Daoy (cell line): ENCODE measurements at regions not wholly inside any gene's neighbourhood (a gene's known extent, or its start where the extent isn't known, plus 50 kb on each side); places are given as distances from the start of the nearest gene placed in this dataset.
"Not testable (repeated sequence)": the region's sequence is repeated elsewhere in the genome, so short reads cannot be mapped to it uniquely, and the experiment has no call there.

ENCODE experiments used
- DNase-seq: peaks from one replicate; pipeline ENCODE4 v3.0.0-alpha.2; 2015; ENCODE audit warnings: low read depth

DNA sequence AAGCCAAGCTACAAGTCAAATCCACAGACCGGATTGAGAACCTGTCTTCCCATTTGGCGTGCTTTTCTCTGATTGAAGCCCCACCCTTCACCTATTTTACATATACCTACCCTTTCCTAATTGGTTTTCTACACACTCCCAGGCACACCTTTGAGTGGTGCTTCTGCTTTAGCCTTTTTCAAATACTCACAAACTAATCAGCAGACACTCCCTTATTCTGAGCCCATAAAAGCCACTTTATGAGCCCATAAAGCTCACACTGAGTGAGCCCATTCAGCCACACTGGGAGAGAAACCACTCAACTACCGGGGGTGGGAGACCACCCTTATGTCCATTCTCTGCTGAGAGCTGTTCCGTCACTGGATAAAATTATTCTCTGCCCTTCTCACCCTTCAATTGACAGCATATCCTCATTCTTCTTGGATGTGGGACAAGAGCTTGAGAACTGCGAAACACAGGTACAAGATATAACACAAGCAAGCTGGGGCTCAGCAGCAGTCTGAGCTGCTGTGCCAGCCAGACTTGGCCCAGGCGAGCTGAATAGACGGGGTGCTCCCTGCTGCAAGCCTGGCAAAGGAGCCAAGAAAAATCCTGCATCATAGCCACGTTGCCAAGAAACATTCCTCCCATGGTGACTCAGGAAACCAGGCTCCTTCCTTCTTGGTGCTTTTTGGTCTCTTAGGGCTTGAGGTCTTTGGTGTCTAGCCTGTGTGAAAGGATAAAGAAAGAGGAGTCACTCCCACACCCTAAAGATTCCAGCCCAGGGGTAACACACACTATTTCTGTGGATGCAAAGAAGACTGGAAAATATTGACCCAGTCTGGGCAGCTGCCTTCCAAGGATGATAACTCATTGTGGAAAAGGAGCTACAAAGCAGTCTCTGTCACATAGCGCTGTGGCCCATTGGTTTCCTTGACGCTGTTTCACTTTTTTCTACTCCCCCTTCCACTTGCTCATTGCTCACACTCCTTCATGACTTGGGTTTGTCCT, 609.7 kb downstream of the MCTP2 start:
- peak; percentile 68 for DNase-seq

DNA sequence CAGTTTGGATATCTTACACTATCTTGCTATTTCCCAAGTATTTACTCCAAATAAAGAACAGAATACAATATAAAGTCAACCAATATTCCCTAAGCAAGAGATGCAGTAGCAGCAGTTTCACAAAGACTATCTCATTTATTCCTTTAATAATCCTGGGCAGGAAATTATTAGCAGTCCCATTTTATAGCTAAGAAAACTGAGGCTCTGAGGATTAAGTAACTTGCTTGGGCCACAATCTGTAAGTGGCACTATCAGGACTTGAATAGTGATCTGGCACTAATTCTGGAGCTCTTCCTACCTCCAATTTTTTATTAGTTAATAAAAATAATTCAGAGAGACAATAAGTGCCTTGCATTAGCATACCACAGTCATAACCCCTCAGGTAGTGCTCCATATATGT, 611.7 kb downstream of the MCTP2 start:
- DNase-seq = no peak

- no peak for DNase-seq
Measured at GRCh38 chr15:94844198-94844537, 612.8 kb downstream of the MCTP2 start.

DNA sequence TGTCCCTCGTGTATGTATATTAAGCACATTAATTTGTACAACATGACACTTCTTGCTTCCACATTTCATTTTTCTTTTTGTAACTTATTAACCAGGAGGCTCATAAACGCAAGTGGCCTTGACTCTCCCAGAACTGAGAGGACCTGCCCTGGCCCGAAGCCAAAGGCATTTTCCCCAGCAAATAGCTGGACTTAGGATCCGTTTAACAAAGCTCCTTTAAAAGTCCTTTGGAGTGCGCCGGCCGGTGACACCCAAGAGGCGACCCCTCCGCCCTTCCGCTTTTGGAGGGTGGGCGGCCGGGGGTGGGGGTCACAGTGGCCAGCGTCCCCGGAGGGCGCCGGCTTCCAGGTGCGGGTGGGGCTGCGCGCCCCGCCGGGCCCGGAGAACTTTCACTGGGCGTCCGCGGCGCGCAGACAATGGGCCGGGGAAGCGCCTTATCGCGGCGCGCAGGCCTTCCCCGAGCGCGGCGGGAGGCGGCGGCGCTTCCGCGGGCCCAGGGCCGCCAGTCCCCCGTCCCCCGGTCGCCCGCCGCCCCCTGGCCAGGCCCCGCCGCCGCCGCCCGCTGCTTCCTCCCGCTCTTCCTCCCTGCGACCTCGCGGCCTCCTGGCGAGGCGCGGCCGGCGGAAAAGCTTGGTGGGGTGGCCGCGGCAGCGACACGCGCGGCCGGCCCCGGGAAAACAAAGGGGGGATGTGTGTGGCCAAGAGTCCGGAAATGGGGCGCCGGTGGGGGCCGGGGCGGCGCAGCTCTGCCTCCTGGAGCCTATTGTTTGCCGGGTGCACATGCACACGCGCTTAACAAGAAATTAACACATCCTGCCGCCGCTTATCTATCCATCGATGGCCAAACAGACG, 613.4 kb downstream of the MCTP2 start:
- peak; percentile 68 for DNase-seq

DNA sequence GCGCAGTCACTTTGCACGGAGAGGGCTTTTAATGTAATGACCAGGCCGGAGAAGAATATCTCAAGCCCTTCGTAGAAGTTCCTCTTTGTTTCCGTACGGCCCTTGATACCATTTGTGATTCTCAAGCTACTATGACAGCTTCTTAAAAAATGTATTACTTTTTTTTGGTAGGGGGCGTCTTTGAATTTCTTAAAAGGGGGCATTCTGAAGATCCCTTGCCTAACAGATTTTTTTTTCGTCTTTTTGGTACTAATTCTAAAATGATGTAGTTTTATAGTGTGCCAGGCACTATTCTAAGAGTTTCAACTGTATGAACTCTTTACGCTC, 614.0 kb downstream of the MCTP2 start:
- DNase-seq = no peak

DNA sequence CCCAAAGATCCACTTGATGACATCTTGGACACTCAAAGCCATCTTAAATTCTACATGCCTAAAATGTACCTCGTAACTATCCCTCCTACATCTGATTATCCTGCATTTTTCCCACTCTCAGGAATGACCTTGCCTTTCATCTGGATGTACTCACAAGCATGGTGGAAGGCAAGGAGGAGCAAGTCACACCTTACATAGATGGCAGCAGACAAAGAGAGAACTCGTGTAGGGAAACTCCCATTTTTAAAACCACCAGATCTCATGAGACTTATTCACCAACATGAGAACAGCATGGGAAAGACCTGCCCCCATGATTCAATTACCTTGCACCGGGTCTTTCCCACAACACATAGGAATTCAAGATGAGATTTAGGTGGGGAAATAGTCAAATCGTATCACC, 616.0 kb downstream of the MCTP2 start:
- no peak for DNase-seq

DNA sequence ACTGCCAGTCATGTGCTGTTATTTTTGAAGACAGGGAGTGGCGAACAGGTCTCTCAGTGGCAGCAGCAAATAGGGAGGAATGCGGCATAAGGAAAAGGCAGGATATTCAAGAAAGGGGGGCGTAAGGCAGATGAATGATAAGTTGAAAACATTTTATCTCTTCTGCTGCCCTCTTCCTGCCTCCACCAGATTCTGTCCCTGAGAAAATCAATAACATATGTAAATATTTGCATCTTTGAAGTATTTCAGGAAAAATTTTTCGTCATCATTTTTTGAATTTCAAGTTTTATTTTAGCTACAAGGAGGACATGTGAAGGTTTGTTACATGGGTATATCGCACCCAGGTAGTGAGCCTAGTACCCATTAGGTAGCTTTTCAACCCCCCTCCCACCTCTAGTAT, 616.7 kb downstream of the MCTP2 start:
- no peak for DNase-seq

DNA sequence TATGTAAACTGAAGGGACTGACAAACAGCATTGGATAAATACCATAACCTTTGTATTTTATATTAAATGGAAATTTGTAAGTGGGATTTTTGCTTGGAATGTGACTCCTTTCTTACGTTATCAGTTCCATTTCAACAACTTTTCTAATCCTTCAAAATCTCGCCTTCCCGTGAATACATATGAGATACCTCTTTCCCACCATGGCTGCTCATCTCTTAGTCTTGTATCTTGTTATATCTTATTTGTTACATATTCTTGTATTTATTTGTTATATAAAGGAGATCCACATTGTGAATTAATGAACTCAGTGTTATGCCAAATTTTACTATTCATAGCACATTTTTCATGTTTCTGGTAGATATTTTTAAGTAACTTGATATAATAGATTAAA, 623.7 kb downstream of the MCTP2 start:
- no peak for DNase-seq

DNA sequence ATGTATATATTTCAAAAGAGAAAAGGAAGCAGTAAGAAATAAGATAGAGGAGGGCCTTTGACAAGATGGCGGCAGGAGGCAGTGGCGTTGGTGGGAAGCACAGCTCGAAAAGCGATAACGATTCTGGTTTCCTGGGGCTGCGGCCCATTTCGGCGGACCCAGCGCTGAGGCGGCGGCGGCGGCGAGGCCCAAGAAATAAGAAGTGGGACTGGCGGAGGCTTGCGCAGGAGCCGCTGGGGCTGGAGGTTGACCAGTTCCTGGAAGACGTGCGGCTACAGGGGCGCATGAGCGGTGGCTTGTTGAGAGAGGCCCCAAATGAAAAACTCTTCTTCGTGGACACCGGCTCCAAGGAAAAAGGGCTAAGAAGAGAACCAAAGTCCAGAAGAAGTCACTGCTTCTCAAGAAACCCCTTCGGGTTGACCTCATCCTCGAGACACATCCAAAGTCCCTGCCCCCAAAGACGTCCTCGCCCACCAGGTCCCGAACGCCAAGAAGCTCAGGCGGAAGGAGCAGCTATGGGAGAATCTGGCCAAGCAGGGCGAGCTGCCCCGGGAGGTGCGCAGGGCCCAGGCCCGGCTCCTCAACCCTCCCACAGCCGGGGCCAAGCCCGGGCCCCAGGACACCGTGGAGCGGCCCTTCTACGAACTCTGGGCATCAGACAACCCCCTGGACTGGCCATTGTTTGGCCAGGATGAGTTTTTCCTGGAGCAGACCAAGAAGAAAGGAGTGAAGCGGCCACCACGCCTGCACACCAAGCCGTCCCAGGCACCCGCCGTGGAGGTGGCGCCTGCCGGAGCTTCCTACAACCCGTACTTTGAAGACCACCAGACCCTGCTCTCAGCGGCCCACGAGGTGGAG, 624.3 kb downstream of the MCTP2 start:
- peak; percentile 68 for DNase-seq

GRCh38 chr15:94856267-94856854, 625.0 kb downstream of the MCTP2 start:
- peak; percentile 59 for DNase-seq

DNA sequence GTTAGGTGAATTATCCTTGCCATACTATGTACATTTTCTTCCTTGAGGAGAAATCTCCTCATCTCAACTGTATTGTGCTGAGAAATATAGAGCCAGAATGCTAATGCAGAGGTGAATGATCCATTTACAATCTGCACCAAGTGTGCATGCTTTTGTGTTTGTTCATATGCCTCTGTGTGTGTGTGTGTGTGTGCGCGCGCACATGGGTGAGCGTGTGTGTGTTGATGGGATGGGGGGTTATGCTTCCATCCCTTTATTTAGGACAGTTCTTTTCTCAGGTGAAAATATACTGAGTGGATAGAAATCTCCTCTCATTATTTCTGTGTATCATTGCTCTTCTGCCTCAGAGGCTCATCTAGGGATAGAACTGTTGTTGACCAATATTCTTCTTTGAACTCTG, 626.1 kb downstream of the MCTP2 start:
- peak; percentile 53 for DNase-seq

GRCh38 chr15:94858011-94858410, 626.6 kb downstream of the MCTP2 start:
- DNase-seq = no peak

DNA sequence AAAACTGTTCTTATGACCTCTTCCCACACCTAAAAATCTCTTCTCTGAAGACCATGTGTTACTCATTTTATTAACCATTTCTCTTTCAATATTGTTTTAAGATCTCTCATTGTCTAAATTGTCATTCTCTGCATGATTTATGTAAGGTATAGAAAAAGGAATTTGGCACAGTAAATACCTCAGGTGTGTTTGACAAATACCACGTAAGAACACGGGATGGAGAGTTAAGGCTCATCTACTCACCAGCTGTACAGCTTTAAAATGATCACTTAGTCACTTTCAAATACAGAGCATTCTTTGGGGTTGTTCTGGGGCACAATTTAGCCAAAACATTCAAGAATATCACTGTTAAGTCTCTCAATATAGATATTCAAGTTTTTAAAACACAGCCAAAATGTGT, 627.1 kb downstream of the MCTP2 start:
- DNase-seq = no peak

GRCh38 chr15:94858920-94859319, 627.6 kb downstream of the MCTP2 start:
- no peak for DNase-seq

DNA sequence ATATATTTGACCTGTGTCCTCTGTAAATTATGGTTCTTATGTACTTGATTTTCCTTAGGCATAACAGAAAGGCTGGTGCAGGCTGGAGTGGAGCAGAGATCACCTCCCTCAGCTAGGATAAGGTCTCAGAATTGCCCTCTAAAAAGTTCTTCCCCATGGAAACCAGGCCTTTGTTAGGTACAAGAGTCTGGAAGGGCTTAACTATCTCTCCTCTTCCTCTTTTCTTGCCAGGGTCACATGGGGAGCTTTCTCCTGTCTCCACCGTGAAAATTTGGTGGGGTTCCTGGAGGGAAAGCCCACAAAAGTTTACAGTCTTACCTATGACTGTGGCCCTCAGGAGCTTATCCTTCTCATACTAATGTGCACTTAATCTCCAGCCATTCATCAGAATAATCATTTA, 633.2 kb downstream of the MCTP2 start:
- no peak for DNase-seq

GRCh38 chr15:94868265-94868664, 636.9 kb downstream of the MCTP2 start:
- DNase-seq = not testable (repeated sequence)

- DNase-seq = peak; percentile 40
Measured at GRCh38 chr15:94875550-94875949, 644.2 kb downstream of the MCTP2 start.

DNA sequence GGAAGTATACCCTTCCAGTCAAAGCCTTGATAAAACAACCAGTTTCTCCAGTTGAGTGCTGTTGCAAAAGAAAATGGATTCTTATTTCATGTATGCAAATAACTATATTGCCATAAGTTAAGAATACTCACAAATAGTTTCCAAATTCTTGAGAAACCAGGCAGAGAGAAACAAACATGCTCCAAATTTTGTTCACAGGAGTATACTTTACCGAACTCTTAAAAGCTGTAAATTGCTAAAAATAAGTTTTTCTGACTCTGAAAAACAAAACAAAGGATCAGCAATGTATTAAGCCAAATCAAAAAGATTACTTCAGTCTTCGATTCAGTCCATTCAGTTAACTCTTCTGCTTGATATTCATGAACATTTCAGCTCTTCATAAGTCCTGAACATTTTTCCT, 646.5 kb downstream of the MCTP2 start:
- no peak for DNase-seq

- no peak for DNase-seq
Measured at GRCh38 chr15:94882071-94882712, 650.8 kb downstream of the MCTP2 start.

GRCh38 chr15:94887391-94887790, 656.0 kb downstream of the MCTP2 start:
- no peak for DNase-seq

DNA sequence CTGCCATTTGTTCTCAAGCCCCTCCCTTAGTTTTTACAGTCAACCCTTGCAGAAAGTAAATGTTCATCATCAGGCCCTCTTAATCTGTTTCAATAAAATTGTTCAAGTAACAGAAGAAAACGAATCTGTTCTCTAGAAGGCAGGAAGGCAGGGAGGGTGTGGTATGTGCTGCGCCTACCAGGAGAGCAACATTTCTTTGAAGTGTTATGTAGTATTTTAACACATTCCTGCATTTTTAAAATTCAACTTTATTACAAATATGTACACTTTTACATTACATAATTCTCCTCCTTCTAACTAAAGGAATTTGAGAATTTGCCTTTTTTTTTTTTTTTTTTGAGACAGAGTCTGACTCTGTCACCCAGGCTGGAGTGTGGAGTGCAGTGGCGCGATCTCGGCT, 657.8 kb downstream of the MCTP2 start:
- no peak for DNase-seq
